ENCODE measurements at regions not wholly inside any gene's neighbourhood (a gene's known extent, or its start where the extent isn't known, plus 50 kb on each side); places are given as distances from the start of the nearest gene placed in this dataset.

DNA sequence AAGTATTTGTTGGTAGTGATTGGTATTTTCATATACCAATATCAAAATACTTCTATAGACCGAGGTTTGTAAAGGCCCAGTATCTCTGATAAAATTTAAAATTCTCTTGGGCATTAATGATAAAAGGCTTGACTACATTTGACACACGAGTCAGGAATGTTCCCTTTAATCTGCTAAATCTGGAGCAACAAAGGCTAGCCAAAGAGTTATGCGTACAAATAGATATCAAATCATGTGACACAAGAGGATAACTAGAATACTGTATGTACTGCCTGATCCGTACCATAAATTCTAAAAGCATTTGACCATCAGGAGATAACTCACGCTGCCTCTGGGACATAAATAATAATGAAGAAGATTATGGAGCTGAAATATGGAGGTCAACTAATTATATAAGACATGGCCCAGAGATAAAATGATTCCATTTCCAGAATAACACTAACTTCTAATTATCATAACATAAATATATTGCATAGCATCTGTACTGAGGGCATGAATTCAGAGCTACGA, 64.2 kb upstream of the SH3GLB1 start:
- CTCF ChIA-PET (ENCODE audit: partially characterized antibody): interaction anchor here (0.6 kb wide), 1 partner anchor 192 kb away, joined by 3 read pairs; no protein-coding TSS in a partner anchor
- H2BK12ac ChIP-seq (ENCODE audit: low read depth, low read length): no peak overlapping the region
- H3K23ac ChIP-seq (ENCODE audit: insufficient read length): no peak overlapping the region
- H3K23me2 ChIP-seq (ENCODE audit: low read depth, low read length): no peaks in the 10 kb centered on the region
- no peak overlapping the region for H2BK120ac ChIP-seq (replicated peaks; ENCODE audit: low read depth, low read length)
- H3K4me1 ChIP-seq (replicated peaks in 1 of 4; ENCODE audit: control insufficient read depth in 3 of 4, insufficient read depth in 4 of 4, low read length in 3 of 4): no peaks in the 10 kb centered on the region
- no peak overlapping the region for H3K9ac ChIP-seq (replicated peaks in 1 of 4; ENCODE audit: extremely low read depth in 1 of 4, low read depth in 3 of 4, low read length in 3 of 4)
- POLR2A ChIA-PET (ENCODE audit: partially characterized antibody): no interaction called here
- no peak overlapping the region for H4K5ac ChIP-seq (ENCODE audit: insufficient read length, low read depth, low read length)
- no peak overlapping the region for H2BK15ac ChIP-seq (ENCODE audit: low read length)
- no peak overlapping the region for H3K4me3 ChIP-seq (ENCODE audit: extremely low read depth in 1 of 4, insufficient read depth in 2 of 4, low read depth in 3 of 4, low read length in 4 of 4)
- DNase-seq (ENCODE audit: low read depth in 1 of 2, low spot score in 2 of 2): no peak
- no peak overlapping the region for H3K4me2 ChIP-seq (ENCODE audit: insufficient read depth in 1 of 2, low read depth in 2 of 2, low read length in 2 of 2)
- H2BK5ac ChIP-seq (ENCODE audit: low read depth, low read length): no peak overlapping the region
- no peak for FAIRE-seq
- H3K56ac ChIP-seq (replicated peaks; ENCODE audit: insufficient read length, low read depth, low read length): no peak overlapping the region
- no peak overlapping the region for H2BK20ac ChIP-seq (ENCODE audit: low read length)
- no peaks in the 10 kb centered on the region for H3K79me1 ChIP-seq (ENCODE audit: low read depth, low read length)
- no peak overlapping the region for H3K18ac ChIP-seq (ENCODE audit: extremely low read depth, low read length)
- no peak overlapping the region for H3K27ac ChIP-seq (ENCODE audit: low read depth, low read length)
- no peak overlapping the region for H2AK5ac ChIP-seq (ENCODE audit: low read depth, low read length)
- no peak overlapping the region for H2AFZ ChIP-seq (ENCODE audit: low read length)
- H3K9me3 ChIP-seq (ENCODE audit: insufficient read depth in 2 of 2, low read depth in 1 of 2, low read length in 1 of 2): no peaks in the 10 kb centered on the region
- no peak overlapping the region for H3K14ac ChIP-seq (ENCODE audit: insufficient read length)
- H4K91ac ChIP-seq (replicated peaks; ENCODE audit: insufficient read length, low read length): no peak overlapping the region
- 91% methylated on average over 6 of the region's 6 CpGs; no CpG with 5 or more reads in 1 of the 2 experiments for WGBS, 2 experiments (ENCODE audit: extremely low coverage in 1 of 2, insufficient coverage in 1 of 2, insufficient read length in 1 of 2, insufficient replicate concordance in 2 of 2, low coverage in 1 of 2, low lambda C conversion rate in 2 of 2, missing lambda C conversion rate in 1 of 2)
- no peaks in the 10 kb centered on the region for H3K79me2 ChIP-seq (ENCODE audit: control insufficient read depth in 1 of 2, insufficient read depth in 2 of 2, low read length in 2 of 2)
- no peak overlapping the region for H3K4ac ChIP-seq (replicated peaks; ENCODE audit: insufficient read length, low read depth, low read length)
- H4K8ac ChIP-seq (ENCODE audit: extremely low read depth, insufficient read depth, low read length): no peak overlapping the region
- H3K36me3 ChIP-seq (ENCODE audit: control insufficient read depth in 2 of 4, insufficient read depth in 4 of 4, low read length in 3 of 4): no peaks in the 10 kb centered on the region
- H4K20me1 ChIP-seq (replicated peaks in 1 of 2; ENCODE audit: control insufficient read depth in 1 of 2, insufficient read depth in 2 of 2, low read length in 2 of 2): no peaks in the 10 kb centered on the region
- H3K27me3 ChIP-seq (replicated peaks in 1 of 4; ENCODE audit: control insufficient read depth in 3 of 4, extremely low read depth in 1 of 4, insufficient read depth in 3 of 4, low read length in 3 of 4): no peaks in the 10 kb centered on the region
- TF ChIP-seq KDM5A (IDR thresholded peaks at IDR 0.05; ENCODE audit: low read length) (no peak), RAD21 (IDR thresholded peaks at IDR 0.05 in 1 of 2, conservative IDR thresholded peaks at IDR 0.05 in 1 of 2; ENCODE audit: low read depth in 2 of 2, low read length in 2 of 2) (no peak), TEAD4 (IDR thresholded peaks at IDR 0.05; ENCODE audit: low read depth, low read length) (no peak), CEBPB (IDR thresholded peaks at IDR 0.05; ENCODE audit: low read depth, low read length) (no peak), SIRT6 (IDR thresholded peaks at IDR 0.05; ENCODE audit: low read length) (no peak)
- TF ChIP-seq, protein P1, sequence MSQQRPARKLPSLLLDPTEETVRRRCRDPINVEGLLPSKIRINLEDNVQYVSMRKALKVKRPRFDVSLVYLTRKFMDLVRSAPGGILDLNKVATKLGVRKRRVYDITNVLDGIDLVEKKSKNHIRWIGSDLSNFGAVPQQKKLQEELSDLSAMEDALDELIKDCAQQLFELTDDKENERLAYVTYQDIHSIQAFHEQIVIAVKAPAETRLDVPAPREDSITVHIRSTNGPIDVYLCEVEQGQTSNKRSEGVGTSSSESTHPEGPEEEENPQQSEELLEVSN (IDR thresholded peaks at IDR 0.05): no peak
- TF ChIP-seq, protein P2, sequence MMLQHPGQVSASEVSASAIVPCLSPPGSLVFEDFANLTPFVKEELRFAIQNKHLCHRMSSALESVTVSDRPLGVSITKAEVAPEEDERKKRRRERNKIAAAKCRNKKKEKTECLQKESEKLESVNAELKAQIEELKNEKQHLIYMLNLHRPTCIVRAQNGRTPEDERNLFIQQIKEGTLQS (IDR thresholded peaks at IDR 0.05; ENCODE audit: insufficient read depth, low read depth, low read length): no peak

All from H1 (cell line).